Body of pancreas (tissue), 4 donors: ENCODE measurements at regions not wholly inside any gene's neighbourhood (a gene's known extent, or its start where the extent isn't known, plus 50 kb on each side); places are given as distances from the start of the nearest gene placed in this dataset.

ENCODE experiments used
- ATAC-seq: fragments of 150-250 bp; one replicate; pipeline ENCODE4 v1.9.1; 2016
- DNase-seq, 4 donors: peaks; one replicate each; pipeline ENCODE4 v3.0.0-alpha.2; 2019
- H3K27ac ChIP-seq, 4 donors: fragments of 200-600 bp; sonication (generic); 1 replicate in 3 of 4; 2 replicates in 1 of 4; pipeline versions ENCODE4 v1.5.1 to v1.6.1; 2016 to 2019; ENCODE audit warnings: mild to moderate bottlenecking in 1 of 4, mixed read lengths in 1 of 4, moderate library complexity in 1 of 4
- H3K27me3 ChIP-seq, 2 donors: fragments of 200-600 bp; sonication (generic); one replicate each; pipeline ENCODE4 v1.6.0; 2016; ENCODE audit warnings: mild to moderate bottlenecking in 1 of 2
- H3K36me3 ChIP-seq, 2 donors: fragments of 200-600 bp; sonication (generic); replicated peaks in 1 of 2; 2 replicates each; pipeline ENCODE4 v1.5.1; 2016; ENCODE audit warnings: low read depth in 2 of 2; ENCODE audit not compliant: insufficient read depth in 1 of 2
- H3K4me1 ChIP-seq: fragments of 200-600 bp; sonication (generic); one replicate; pipeline ENCODE4 v1.6.0; 2016
- H3K4me3 ChIP-seq, 2 donors: fragments of 200-600 bp; sonication (generic); 1 replicate in 1 of 2; 2 replicates in 1 of 2; pipeline ENCODE4 v1.5.1; 2016 to 2019
- H3K9me3 ChIP-seq, 3 donors: fragments of 200-600 bp; sonication (generic); 1 replicate in 2 of 3; 2 replicates in 1 of 3; pipeline ENCODE4 v1.5.1; 2016
- POLR2A ChIP-seq, 3 donors: fragments of 450-650 bp; IDR thresholded peaks; one replicate each; pipeline ENCODE4 v1.6.1; 2016; ENCODE audit warnings: antibody characterized with exemption in 3 of 3, mild to moderate bottlenecking in 2 of 3
- WGBS, 2 donors: methylation state at CpG; one replicate each; pipeline ENCODE4 v1.1.5; 2017; 5-methylcytosine and 5-hydroxymethylcytosine counted together
- intact Hi-C: fragments of 100-400 bp; cut with DNase I; formaldehyde crosslinking; loops from one replicate; pipeline ENCODE4 v1.15.1; 2023
- TF ChIP-seq, protein P1 (sequence below), 7 experiments: fragments of 450-650 bp in 4 of 7; fragments of 200-600 bp in 3 of 7; sonication (generic) in 3 of 7; IDR thresholded peaks; one replicate each; pipeline ENCODE4 v1.5.1; 2016 to 2019; ENCODE audit warnings: antibody characterized with exemption in 7 of 7

DNA sequence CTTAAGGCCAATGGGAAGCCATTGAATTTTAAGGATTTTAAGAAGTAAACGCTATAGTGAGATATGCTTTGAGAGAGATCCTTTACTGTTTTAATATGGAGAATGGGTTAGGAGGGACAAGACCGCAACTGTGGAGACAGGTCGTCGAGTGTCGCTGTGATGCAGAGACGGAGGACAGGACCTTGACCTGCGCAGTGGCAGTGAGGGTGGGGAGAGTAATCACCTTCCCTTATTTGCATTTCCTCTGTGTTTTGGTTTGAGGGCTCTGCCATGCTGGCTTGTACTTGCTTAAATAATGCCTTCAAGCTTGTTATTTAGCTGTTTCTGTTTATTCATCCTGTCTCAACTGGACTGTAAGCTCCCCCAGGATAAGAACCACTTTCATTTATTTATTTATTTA is 345.0 kb downstream of the FBXW7 start:
- Histone ChIP-seq H3K27ac (no peak overlapping the region), H3K27me3 (no peaks in the 10 kb centered on the region), H3K9me3 (no peaks in the 10 kb centered on the region), H3K4me1 (no peaks in the 10 kb centered on the region), H3K36me3 (no peaks in the 10 kb centered on the region), H3K4me3 (no peak overlapping the region)
- intact Hi-C loops, result no loop called here
- TF ChIP-seq, protein P1, sequence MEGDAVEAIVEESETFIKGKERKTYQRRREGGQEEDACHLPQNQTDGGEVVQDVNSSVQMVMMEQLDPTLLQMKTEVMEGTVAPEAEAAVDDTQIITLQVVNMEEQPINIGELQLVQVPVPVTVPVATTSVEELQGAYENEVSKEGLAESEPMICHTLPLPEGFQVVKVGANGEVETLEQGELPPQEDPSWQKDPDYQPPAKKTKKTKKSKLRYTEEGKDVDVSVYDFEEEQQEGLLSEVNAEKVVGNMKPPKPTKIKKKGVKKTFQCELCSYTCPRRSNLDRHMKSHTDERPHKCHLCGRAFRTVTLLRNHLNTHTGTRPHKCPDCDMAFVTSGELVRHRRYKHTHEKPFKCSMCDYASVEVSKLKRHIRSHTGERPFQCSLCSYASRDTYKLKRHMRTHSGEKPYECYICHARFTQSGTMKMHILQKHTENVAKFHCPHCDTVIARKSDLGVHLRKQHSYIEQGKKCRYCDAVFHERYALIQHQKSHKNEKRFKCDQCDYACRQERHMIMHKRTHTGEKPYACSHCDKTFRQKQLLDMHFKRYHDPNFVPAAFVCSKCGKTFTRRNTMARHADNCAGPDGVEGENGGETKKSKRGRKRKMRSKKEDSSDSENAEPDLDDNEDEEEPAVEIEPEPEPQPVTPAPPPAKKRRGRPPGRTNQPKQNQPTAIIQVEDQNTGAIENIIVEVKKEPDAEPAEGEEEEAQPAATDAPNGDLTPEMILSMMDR (IDR thresholded peaks at IDR 0.05), result no peak
- TF ChIP-seq POLR2A (IDR thresholded peaks at IDR 0.05), result no peak
- DNase-seq, result no peak
- ATAC-seq, result no peak
- WGBS, 2 donors, result 86 to 90% methylated on average over 7 of the region's 7 CpGs

DNA sequence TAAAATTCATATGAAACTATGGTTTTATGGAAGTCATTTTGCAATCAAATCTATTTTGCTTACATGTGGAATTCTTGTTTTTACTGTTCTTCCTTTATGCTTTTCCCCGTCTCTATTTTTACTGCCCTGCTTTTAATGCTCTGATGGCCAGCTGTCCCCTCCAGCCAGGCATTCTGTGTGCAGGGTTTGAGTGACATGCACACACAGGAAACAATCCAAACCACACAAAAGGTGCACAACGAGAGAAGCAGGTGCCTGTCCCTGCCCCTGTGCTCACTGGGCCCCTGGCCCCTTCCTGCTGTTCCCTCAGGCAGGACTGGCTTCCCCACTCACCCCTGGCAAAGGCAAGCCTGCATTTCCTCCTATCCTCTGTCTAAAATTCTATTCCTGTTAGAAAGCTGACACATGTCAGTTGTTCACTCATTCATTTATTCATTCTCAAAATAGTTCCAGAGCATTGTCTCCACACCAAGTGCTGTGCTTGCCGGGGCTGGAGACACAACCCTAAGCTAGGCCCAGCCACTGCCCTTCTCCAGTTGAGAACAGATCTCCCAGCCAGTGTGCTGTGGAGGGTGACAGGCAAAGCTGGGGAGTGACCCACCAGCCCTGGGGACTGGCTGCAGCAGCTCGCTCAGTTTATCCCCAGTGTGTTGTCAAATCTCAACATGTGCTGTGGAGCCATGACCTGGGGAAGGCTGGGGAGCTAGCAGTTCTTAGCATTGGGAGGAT is 346.3 kb downstream of the FBXW7 start:
- Histone ChIP-seq H3K4me1 (no peaks in the 10 kb centered on the region), H3K9me3 (no peaks in the 10 kb centered on the region), H3K4me3 (no peak overlapping the region), H3K36me3 (no peaks in the 10 kb centered on the region), H3K27ac (no peak overlapping the region), H3K27me3 (no peaks in the 10 kb centered on the region)
- DNase-seq, result no peak
- TF ChIP-seq POLR2A (IDR thresholded peaks at IDR 0.05), result no peak
- no peak for ATAC-seq
- intact Hi-C loops, result no loop called here
- 61 to 65% methylated on average over 3 to 4 of the region's 4 CpGs for WGBS, 2 donors

DNA sequence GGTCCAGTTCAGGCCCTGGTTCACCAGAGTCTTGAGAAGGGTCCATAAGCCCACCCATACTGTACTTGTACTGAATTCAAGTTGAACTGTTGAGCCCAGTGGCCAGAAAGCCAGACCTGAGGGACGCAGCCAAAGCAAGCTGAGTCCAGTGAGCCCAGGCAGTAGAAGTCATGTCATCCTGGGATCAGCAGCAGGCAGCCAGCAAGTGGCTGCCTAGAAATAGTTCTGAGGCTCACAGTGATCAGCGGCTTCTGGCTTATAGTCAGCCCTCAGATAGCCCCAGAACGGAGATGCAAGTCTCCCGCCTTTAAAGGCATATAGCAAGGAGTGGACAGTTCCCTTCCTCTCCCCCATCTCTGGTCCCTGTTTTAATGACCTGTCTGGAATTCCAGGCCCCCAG is 347.1 kb downstream of the FBXW7 start:
- Histone ChIP-seq H3K27ac (no peak overlapping the region), H3K4me1 (no peaks in the 10 kb centered on the region), H3K9me3 (no peaks in the 10 kb centered on the region), H3K36me3 (no peaks in the 10 kb centered on the region), H3K4me3 (no peak overlapping the region), H3K27me3 (no peaks in the 10 kb centered on the region)
- TF ChIP-seq, protein P1 (IDR thresholded peaks at IDR 0.05), result no peak
- TF ChIP-seq POLR2A (IDR thresholded peaks at IDR 0.05), result no peak
- intact Hi-C loops, result no loop called here
- ATAC-seq (no peak), DNase-seq (no peak)
- WGBS, 2 donors, result 59 to 87% methylated on average over 3 to 4 of the region's 4 CpGs

DNA sequence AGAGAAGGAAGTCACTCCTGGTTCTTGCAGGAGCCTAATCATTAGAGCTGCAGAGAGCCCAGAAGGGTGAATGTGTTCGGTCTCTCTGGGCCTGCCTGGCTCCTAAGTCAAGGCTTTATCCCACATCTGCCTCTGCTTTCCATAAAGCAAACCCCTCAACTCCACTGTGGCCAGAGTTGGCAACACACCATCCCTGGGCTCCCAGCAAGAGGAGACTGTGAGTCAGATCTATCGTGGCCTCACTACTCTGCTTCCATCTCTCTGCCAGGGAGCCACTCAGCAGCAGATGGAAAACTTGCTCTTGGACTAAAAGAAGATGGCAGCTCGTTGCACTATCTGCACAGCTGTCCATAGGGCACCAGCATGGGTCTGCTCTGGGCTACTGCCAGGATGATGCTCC is 348.2 kb downstream of the FBXW7 start:
- no peaks in the 10 kb centered on the region for H3K4me1 ChIP-seq
- intact Hi-C loops, result no loop called here

DNA sequence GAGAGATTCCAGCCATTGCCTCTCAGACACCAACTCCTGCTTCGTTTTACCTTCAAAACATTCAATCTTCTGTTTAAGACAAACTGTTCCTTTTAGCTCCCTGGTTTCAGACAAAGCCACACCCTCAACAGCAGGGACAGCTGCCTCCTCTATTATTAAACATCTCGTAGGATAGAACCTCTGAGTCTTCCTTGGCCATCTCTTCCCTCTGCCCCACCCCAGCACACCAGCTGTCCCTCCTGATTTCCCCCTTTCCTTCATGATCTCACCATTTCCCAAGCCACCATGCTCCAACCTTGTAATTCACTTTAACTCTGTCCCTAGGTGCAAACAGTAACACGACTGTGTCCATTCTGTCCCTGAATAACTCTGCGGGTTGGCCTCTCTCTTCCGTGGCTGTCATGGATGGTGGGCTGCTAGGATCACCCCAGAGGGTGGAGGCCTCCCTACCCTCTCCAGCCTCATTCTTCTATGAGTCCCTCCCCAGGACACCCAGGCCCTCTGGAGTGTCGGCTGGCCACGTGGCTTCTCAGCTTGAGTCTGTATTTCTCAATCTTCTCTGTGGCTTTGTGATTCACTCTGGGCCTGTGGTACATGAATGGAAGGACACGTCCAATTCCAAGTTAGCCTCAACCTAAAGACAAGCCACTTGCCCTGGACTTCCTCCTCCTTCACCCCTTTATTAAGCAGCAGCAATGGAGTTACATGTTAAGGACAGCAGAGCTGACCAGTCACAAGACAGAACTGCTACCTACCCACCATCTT is 349.9 kb downstream of the FBXW7 start:
- Histone ChIP-seq H3K27me3 (no peaks in the 10 kb centered on the region), H3K4me1 (no peaks in the 10 kb centered on the region), H3K27ac (no peak overlapping the region), H3K36me3 (no peaks in the 10 kb centered on the region), H3K9me3 (peaks cover 0 to 4% (median 0%) of the 10 kb centered on the region in 3 donors), H3K4me3 (no peak overlapping the region)
- no peak for ATAC-seq
- DNase-seq, result no peak
- 71 to 78% methylated on average over 8 of the region's 8 CpGs for WGBS, 2 donors
- intact Hi-C loops, result no loop called here
- TF ChIP-seq, protein P1 (IDR thresholded peaks at IDR 0.05), result no peak
- TF ChIP-seq POLR2A (IDR thresholded peaks at IDR 0.05), result no peak

More for the DNA sequence above, 348.2 kb downstream of the FBXW7 start:
- Histone ChIP-seq H3K9me3 (peaks cover 0 to 4% (median 0%) of the 10 kb centered on the region in 3 donors), H3K4me3 (no peak overlapping the region), H3K27ac (no peak overlapping the region), H3K27me3 (no peaks in the 10 kb centered on the region), H3K36me3 (no peaks in the 10 kb centered on the region)
- no peak for TF ChIP-seq POLR2A (IDR thresholded peaks at IDR 0.05)
- TF ChIP-seq, protein P1 (IDR thresholded peaks at IDR 0.05), result no peak
- DNase-seq (no peak), ATAC-seq (no peak)
- WGBS, 2 donors, result 68 to 73% methylated on average over 3 of the region's 3 CpGs
